Ascending aorta (tissue), 2 donors: ENCODE measurements at regions not wholly inside any gene's neighbourhood (a gene's known extent, or its start where the extent isn't known, plus 50 kb on each side); places are given as distances from the start of the nearest gene placed in this dataset.
"Not testable (repeated sequence)": the region's sequence is repeated elsewhere in the genome, so short reads cannot be mapped to it uniquely, and the experiment has no call there.

Experiments used
- DNase-seq, 2 donors: peaks; one replicate each; pipeline ENCODE4 v3.0.0-alpha.2; 2019; ENCODE audit warnings: low spot score in 2 of 2
- H3K27ac ChIP-seq, 2 donors: fragments of 200-600 bp; sonication (generic); one replicate each; pipeline ENCODE4 v1.5.1; 2016 to 2017; ENCODE audit warnings: mild to moderate bottlenecking in 1 of 2
- H3K27me3 ChIP-seq: fragments of 200-600 bp; sonication (generic); one replicate; pipeline ENCODE4 v1.5.1; 2017
- H3K36me3 ChIP-seq, 2 donors: fragments of 200-600 bp; sonication (generic); one replicate each; pipeline ENCODE4 v1.5.1; 2016
- H3K4me1 ChIP-seq, 2 donors: fragments of 200-600 bp; sonication (generic); one replicate each; pipeline ENCODE4 v1.5.1; 2016 to 2017; ENCODE audit warnings: mild to moderate bottlenecking in 1 of 2
- H3K4me3 ChIP-seq, 2 donors: fragments of 200-600 bp; sonication (generic); one replicate each; pipeline ENCODE4 v1.5.1; 2016 to 2017; ENCODE audit warnings: mild to moderate bottlenecking in 1 of 2
- H3K9me3 ChIP-seq, 2 donors: fragments of 200-600 bp; sonication (generic); one replicate each; pipeline ENCODE4 v1.5.1; 2016
- CTCF ChIP-seq, 3 experiments: fragments of 200-600 bp in 2 of 3; fragments of 450-650 bp in 1 of 3; sonication (generic) in 2 of 3; IDR thresholded peaks; one replicate each; pipeline ENCODE4 v1.5.1; 2016 to 2019; ENCODE audit warnings: antibody characterized with exemption in 3 of 3, mild to moderate bottlenecking in 1 of 3, moderate library complexity in 1 of 3
- intact Hi-C: fragments of 100-400 bp; cut with DNase I; formaldehyde crosslinking; loops from one replicate; pipeline ENCODE4 v1.15.1; 2023

- no peaks in the 10 kb centered on the region for H3K4me1 ChIP-seq
- H3K4me3 ChIP-seq, result no peak overlapping the region
- no peak for TF ChIP-seq CTCF (IDR thresholded peaks at IDR 0.05)
- no peak for DNase-seq
- H3K27me3 ChIP-seq, result no peaks in the 10 kb centered on the region
- no peaks in the 10 kb centered on the region for H3K9me3 ChIP-seq
- intact Hi-C loops, result no loop called here
- no peak overlapping the region for H3K27ac ChIP-seq
- no peaks in the 10 kb centered on the region for H3K36me3 ChIP-seq
Measured at GRCh38 chr5:74390822-74391221, 249.7 kb downstream of the ENC1 start.

- no peak for TF ChIP-seq CTCF (IDR thresholded peaks at IDR 0.05)
- H3K4me3 ChIP-seq, result no peak overlapping the region
- no peaks in the 10 kb centered on the region for H3K27me3 ChIP-seq
- H3K4me1 ChIP-seq, result no peaks in the 10 kb centered on the region
- no peak for DNase-seq
- H3K9me3 ChIP-seq, result no peaks in the 10 kb centered on the region
- H3K27ac ChIP-seq, result no peak overlapping the region
- intact Hi-C loops, result no loop called here
- H3K36me3 ChIP-seq, result no peaks in the 10 kb centered on the region
Measured at GRCh38 chr5:74390306-74390637, 250.3 kb downstream of the ENC1 start.

GRCh38 chr5:74389531-74390305 is 250.8 kb downstream of the ENC1 start:
- Histone ChIP-seq H3K27me3 (no peaks in the 10 kb centered on the region), H3K36me3 (no peaks in the 10 kb centered on the region), H3K4me3 (no peak overlapping the region), H3K4me1 (no peaks in the 10 kb centered on the region), H3K9me3 (no peaks in the 10 kb centered on the region), H3K27ac (no peak overlapping the region)
- DNase-seq, result no peak
- intact Hi-C loops, result no loop called here
- TF ChIP-seq CTCF (IDR thresholded peaks at IDR 0.05), result no peak

GRCh38 chr5:74388411-74388810 is 252.1 kb downstream of the ENC1 start:
- H3K27ac ChIP-seq, H3K27me3 ChIP-seq, H3K36me3 ChIP-seq, H3K9me3 ChIP-seq, H3K4me1 ChIP-seq, H3K4me3 ChIP-seq, DNase-seq, intact Hi-C loops: not testable (repeated sequence)

- no peak for DNase-seq
- Histone ChIP-seq H3K27me3 (no peaks in the 10 kb centered on the region), H3K36me3 (no peaks in the 10 kb centered on the region), H3K27ac (no peak overlapping the region), H3K9me3 (no peaks in the 10 kb centered on the region), H3K4me1 (peaks cover 5 to 8% of the 10 kb centered on the region in 2 donors), H3K4me3 (no peak overlapping the region)
- TF ChIP-seq CTCF (IDR thresholded peaks at IDR 0.05), result no peak
- intact Hi-C loops, result no loop called here
Measured at GRCh38 chr5:74386571-74387334, 253.8 kb downstream of the ENC1 start.

GRCh38 chr5:74384851-74385250 is 255.7 kb downstream of the ENC1 start:
- Histone ChIP-seq H3K36me3 (no peaks in the 10 kb centered on the region), H3K27me3 (no peaks in the 10 kb centered on the region), H3K4me1 (peaks cover 5 to 8% of the 10 kb centered on the region in 2 donors), H3K27ac (no peak overlapping the region), H3K4me3 (no peak overlapping the region), H3K9me3 (no peaks in the 10 kb centered on the region)
- no peak for DNase-seq
- intact Hi-C loops, result no loop called here
- TF ChIP-seq CTCF (IDR thresholded peaks at IDR 0.05), result no peak
